ENCODE measurements at regions not wholly inside any gene's neighbourhood (a gene's known extent, or its start where the extent isn't known, plus 50 kb on each side); places are given as distances from the start of the nearest gene placed in this dataset.

GRCh38 chr7:42662862-42663261 lies 249.0 kb downstream of the C7orf25 start:
- no peak for DNase-seq
- no peak for TF ChIP-seq POLR2A (IDR thresholded peaks at IDR 0.05)

GRCh38 chr7:42661312-42661711 lies 250.6 kb downstream of the C7orf25 start:
- no peaks in the 10 kb centered on the region for H3K36me3 ChIP-seq
- no peaks in the 10 kb centered on the region for H3K9me3 ChIP-seq
- no peaks in the 10 kb centered on the region for H3K4me1 ChIP-seq
- no peak for TF ChIP-seq CTCF (IDR thresholded peaks at IDR 0.05)
- no peak for TF ChIP-seq POLR2A (IDR thresholded peaks at IDR 0.05)
- no peak for DNase-seq
- H3K27ac ChIP-seq, result no peak overlapping the region
- no peak overlapping the region for H3K4me3 ChIP-seq
- H3K27me3 ChIP-seq, result no peaks in the 10 kb centered on the region

More at GRCh38 chr7:42662862-42663261, 249.0 kb downstream of the C7orf25 start:
- Histone ChIP-seq H3K4me3 (no peak overlapping the region), H3K36me3 (no peaks in the 10 kb centered on the region), H3K4me1 (no peaks in the 10 kb centered on the region), H3K9me3 (peaks cover 0 to 3% (median 0%) of the 10 kb centered on the region in 4 donors), H3K27ac (no peak overlapping the region), H3K27me3 (no peaks in the 10 kb centered on the region)

DNA sequence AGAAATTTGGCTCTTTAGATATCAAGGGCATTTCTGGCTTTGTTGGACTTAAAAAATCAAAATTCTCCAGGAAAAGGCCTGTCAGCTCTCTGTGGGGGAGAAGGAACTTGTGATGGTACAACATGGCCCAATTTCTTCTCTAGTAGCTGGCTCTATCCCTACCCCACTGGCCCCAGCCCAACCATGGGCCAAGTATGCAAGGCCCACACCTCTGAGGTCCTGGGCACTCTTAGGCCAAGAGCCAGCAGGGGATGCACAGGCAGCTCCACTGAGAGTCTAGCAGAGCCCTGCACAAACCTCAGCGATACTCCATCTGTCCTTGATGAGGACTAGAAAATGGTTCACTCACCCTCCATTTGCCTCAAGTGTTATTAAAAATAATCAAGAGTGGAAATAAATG lies 261.2 kb downstream of the C7orf25 start:
- no peaks in the 10 kb centered on the region for H3K9me3 ChIP-seq
- TF ChIP-seq CTCF (IDR thresholded peaks at IDR 0.05), result no peak
- no peak for TF ChIP-seq POLR2A (IDR thresholded peaks at IDR 0.05)
- no peaks in the 10 kb centered on the region for H3K4me1 ChIP-seq
- H3K4me3 ChIP-seq, result no peak overlapping the region
- no peak overlapping the region for H3K27ac ChIP-seq
- DNase-seq, result no peak
- H3K27me3 ChIP-seq, result no peaks in the 10 kb centered on the region
- no peaks in the 10 kb centered on the region for H3K36me3 ChIP-seq

GRCh38 chr7:42650171-42650570 lies 261.7 kb downstream of the C7orf25 start:
- H3K27me3 ChIP-seq, result no peaks in the 10 kb centered on the region
- TF ChIP-seq CTCF (IDR thresholded peaks at IDR 0.05), result no peak
- no peak for TF ChIP-seq POLR2A (IDR thresholded peaks at IDR 0.05)
- no peaks in the 10 kb centered on the region for H3K9me3 ChIP-seq
- H3K27ac ChIP-seq, result no peak overlapping the region
- no peak overlapping the region for H3K4me3 ChIP-seq
- H3K36me3 ChIP-seq, result no peaks in the 10 kb centered on the region
- DNase-seq, result no peak
- H3K4me1 ChIP-seq, result no peaks in the 10 kb centered on the region

- H3K4me1 ChIP-seq, result no peaks in the 10 kb centered on the region
- H3K36me3 ChIP-seq, result no peaks in the 10 kb centered on the region
- H3K27me3 ChIP-seq, result no peaks in the 10 kb centered on the region
- no peaks in the 10 kb centered on the region for H3K9me3 ChIP-seq
- no peak for DNase-seq
- H3K27ac ChIP-seq, result no peak overlapping the region
- TF ChIP-seq POLR2A (IDR thresholded peaks at IDR 0.05), result no peak
- TF ChIP-seq CTCF (IDR thresholded peaks at IDR 0.05), result no peak
- no peak overlapping the region for H3K4me3 ChIP-seq
These were observed 266.0 kb downstream of the C7orf25 start for GRCh38 chr7:42645906-42646305.

DNA sequence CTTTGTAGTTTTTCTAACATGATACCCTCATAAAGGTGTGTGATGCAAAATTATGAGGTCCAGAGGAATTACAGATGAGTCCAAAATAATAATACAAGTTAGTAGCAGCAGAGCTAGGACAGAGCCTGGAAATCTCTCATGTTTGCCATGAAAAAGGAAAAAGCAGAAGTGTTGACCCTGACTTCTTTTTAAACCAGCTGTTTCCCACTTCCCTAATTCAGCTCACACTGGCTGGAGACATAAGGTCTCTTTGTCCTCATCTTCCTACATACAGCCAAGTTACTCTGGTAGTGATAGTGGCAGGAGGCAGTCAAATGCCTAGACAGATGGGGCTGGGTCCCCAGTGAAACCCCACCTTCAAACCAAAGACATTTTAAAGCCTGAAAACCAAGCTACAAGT lies 269.2 kb downstream of the C7orf25 start:
- DNase-seq, result no peak
- no peaks in the 10 kb centered on the region for H3K9me3 ChIP-seq
- TF ChIP-seq CTCF (IDR thresholded peaks at IDR 0.05) (no peak), POLR2A (IDR thresholded peaks at IDR 0.05) (no peak)
- H3K4me1 ChIP-seq, result no peaks in the 10 kb centered on the region
- no peak overlapping the region for H3K4me3 ChIP-seq
- no peaks in the 10 kb centered on the region for H3K36me3 ChIP-seq
- no peak overlapping the region for H3K27ac ChIP-seq
- no peaks in the 10 kb centered on the region for H3K27me3 ChIP-seq

Data from Peyer's patch (tissue), 4 donors.